ENCODE measurements at regions not wholly inside any gene's neighbourhood (a gene's known extent, or its start where the extent isn't known, plus 50 kb on each side); places are given as distances from the start of the nearest gene placed in this dataset.

GRCh38 chr6:19557191-19557590, 280.0 kb upstream of the ID4 start:
- TF ChIP-seq POLR2A (IDR thresholded peaks at IDR 0.05; ENCODE audit: low read length) (no peak), GATA1 (IDR thresholded peaks at IDR 0.05; ENCODE audit: low read depth, low read length) (no peak)
